HFF-Myc (cell line): ENCODE measurements at regions not wholly inside any gene's neighbourhood (a gene's known extent, or its start where the extent isn't known, plus 50 kb on each side); places are given as distances from the start of the nearest gene placed in this dataset.

Experiments used
- DNase-seq: peaks from one replicate; pipeline ENCODE4 v3.0.0-alpha.2; 2011; ENCODE audit warnings: low read depth; ENCODE audit errors: extremely low read depth
- H3K4me3 ChIP-seq: replicated peaks from 2 replicates; pipeline ENCODE4 v1.5.1; 2011; ENCODE audit warnings: low read depth, mild to moderate bottlenecking, control low read depth, low read length
- TF ChIP-seq, protein P1 (sequence below): IDR thresholded peaks from 2 replicates; pipeline ENCODE4 v1.5.1; 2012; ENCODE audit warnings: mild to moderate bottlenecking, low read depth, low read length, control low read depth; ENCODE audit errors: missing control alignments

DNA sequence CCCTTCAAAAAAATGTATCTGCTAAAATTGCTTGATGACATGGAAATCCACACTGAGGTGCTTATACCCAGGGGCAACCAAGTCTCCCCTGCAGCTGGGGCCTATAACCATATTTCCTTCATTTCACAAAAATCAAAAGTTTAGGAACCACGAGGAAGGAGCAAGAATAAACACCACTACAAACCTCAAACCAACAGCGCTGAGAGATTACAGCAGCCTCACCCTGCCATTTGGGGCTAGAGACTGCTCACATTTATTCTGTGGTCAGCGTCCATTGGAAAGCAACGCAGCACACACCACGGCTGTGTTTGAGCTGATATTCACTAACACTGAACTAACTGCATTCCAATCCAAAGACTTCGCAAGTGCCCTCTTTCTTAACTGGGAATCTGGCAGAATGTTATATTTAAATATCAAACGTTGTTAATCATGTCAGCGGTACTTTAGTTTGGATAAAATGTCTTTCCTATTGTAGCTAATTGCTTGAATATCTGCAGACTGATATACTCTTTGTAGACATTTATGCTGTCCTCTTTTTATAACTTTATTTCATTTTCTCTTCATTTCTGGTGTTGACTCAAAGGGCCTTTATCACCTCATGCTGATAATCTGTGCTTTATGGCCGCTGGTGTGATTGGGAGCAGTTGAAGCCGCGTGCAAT, 94.6 kb downstream of the FOXA2 start:
- DNase-seq = no peak
- TF ChIP-seq, protein P1, sequence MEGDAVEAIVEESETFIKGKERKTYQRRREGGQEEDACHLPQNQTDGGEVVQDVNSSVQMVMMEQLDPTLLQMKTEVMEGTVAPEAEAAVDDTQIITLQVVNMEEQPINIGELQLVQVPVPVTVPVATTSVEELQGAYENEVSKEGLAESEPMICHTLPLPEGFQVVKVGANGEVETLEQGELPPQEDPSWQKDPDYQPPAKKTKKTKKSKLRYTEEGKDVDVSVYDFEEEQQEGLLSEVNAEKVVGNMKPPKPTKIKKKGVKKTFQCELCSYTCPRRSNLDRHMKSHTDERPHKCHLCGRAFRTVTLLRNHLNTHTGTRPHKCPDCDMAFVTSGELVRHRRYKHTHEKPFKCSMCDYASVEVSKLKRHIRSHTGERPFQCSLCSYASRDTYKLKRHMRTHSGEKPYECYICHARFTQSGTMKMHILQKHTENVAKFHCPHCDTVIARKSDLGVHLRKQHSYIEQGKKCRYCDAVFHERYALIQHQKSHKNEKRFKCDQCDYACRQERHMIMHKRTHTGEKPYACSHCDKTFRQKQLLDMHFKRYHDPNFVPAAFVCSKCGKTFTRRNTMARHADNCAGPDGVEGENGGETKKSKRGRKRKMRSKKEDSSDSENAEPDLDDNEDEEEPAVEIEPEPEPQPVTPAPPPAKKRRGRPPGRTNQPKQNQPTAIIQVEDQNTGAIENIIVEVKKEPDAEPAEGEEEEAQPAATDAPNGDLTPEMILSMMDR = no peak
- H3K4me3 ChIP-seq = no peak overlapping the region

DNA sequence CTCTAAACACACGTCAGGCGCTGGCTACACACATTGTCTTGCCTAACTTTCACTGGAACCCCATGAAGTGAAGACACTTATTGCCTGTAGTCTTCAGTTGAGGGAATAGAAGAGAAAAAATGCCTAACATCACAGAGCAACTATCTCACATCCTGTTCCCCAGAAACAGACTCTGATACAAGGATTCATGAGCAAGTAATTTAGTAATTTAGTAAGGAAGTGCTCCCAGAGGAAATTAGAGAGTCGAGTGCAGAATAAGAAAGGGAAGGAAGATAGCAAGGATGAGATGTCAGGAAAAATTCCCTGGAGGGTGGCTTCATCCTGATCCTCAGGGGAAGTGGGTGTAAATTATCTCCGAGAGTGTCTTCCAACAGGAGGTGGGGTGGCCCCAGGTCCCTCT, 104.0 kb downstream of the FOXA2 start:
- H3K4me3 ChIP-seq = no peak overlapping the region
- TF ChIP-seq, protein P1 = no peak
- DNase-seq = no peak

DNA sequence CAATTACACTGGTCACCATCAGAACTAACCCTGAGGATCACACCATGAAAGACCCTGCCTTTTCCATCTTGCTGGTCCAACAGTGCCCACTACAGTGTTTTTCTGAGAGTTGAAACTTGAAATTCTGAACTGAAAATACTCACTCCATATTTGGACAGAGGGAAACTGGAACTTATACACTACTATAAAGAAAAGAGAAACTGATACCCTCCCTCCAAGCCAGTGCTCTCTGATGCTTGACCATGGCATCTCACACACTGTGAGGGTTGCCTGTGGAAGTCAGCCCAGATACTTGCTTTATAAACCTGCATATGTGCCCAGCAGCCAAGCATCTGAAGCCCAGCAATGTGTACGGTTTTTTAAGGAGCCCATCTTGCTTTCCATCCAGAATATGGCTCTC, 108.7 kb downstream of the FOXA2 start:
- H3K4me3 ChIP-seq = no peak overlapping the region
- TF ChIP-seq, protein P1 = no peak
- DNase-seq = no peak

DNA sequence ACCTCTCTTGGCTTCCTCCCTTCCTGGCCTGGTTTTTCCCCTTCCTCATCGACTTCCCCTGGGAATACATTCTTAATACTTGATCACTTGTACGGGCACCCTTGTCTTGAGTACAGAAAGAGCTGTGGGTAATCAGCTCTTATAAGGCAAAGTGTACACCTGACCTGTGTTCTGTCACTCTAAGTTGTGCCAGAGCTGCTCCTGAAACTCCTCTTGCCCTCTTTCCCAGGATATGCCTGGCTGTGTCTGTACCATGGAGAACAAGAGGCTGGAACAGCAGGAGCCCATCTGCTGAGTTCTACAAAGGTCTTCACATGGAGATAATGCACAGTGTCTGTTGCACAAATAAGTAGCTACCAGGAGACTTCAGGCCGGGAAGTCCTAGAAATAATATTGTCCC, 110.1 kb downstream of the FOXA2 start:
- H3K4me3 ChIP-seq = no peak overlapping the region
- TF ChIP-seq, protein P1 = no peak
- DNase-seq = no peak

DNA sequence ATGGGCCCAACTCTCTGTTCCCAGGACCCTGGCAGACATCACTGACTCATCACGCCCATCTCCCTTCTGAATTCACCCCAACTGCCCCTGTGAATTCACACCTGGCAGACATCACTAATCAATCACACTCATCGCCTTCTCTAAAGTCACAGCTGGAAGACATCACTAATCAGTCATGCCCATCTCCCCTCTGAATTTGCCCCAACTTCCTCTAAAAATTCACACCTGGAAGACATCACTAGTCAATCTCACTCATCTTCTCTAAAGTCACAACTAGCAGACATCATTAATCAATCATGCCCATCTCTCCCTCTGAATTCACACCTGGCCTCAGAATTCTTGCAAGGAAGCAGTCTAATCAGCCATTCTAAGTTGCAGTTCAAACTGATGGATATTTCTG, 111.1 kb downstream of the FOXA2 start:
- TF ChIP-seq, protein P1 = no peak
- H3K4me3 ChIP-seq = no peak overlapping the region
- no peak for DNase-seq

DNA sequence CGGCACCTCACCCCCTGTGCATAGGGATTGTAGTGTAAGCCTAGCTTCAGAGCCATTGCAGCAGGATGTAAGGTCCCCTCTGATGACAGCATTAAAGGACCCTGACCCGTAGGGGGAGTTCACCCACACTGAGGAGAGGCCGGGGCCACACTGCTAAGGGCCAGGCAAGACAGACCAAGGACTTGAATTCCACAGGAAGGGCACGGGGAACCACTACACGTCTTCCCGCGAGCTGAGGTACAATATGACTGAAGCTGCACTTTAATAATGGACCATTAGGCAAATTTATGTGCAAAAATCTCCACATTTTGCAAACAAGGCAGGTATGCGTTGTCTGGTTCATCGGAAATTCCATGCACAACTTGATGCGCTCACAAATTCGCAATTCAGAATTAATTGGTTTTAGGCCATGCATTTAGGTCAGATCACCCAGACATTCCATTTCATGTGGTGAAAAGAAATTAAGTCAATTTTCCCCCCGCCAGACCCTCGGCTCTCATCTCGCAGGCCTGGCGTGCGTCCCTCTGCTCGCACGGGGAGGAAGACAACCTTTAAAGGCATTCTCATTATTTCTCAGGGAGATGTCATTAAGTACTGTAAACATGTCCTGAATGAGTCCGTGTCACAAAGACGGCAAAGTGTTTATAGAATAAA, 111.8 kb downstream of the FOXA2 start:
- no peak overlapping the region for H3K4me3 ChIP-seq
- DNase-seq = no peak
- TF ChIP-seq, protein P1 = no peak
